Brain microvascular endothelial cell (primary cell): ENCODE measurements at regions not wholly inside any gene's neighbourhood (a gene's known extent, or its start where the extent isn't known, plus 50 kb on each side); places are given as distances from the start of the nearest gene placed in this dataset.

Experiments
- DNase-seq: peaks from one replicate; pipeline ENCODE4 v3.0.0-alpha.2; 2020
- H3K27ac ChIP-seq: fragments of 250-450 bp; sonication (Bioruptor Pico); 2 replicates; pipeline ENCODE4 v1.5.1; 2020; ENCODE audit warnings: mild to moderate bottlenecking, moderate library complexity
- H3K27me3 ChIP-seq: fragments of 250-450 bp; sonication (Bioruptor Pico); replicated peaks from 2 replicates; pipeline ENCODE4 v1.5.1; 2020; ENCODE audit warnings: mild to moderate bottlenecking
- H3K36me3 ChIP-seq: fragments of 250-450 bp; sonication (Bioruptor Pico); replicated peaks from 2 replicates; pipeline ENCODE4 v1.5.1; 2020; ENCODE audit warnings: mild to moderate bottlenecking
- H3K4me3 ChIP-seq: 2 replicates; pipeline ENCODE4 v1.5.1; 2011; ENCODE audit warnings: low read depth, mild to moderate bottlenecking, control low read depth, low read length, moderate library complexity
- in situ Hi-C: cut with HindIII; loops from 2 replicates; pipeline ENCODE4 v1.10.0; 2017; ENCODE audit warnings: low sequenced_read_pairs, low pct_ligation_motif_present
- TF ChIP-seq, protein P1 (sequence below): IDR thresholded peaks from 2 replicates; pipeline ENCODE4 v1.5.1; 2011; ENCODE audit warnings: low read depth, mild to moderate bottlenecking, moderate library complexity, low read length, control low read depth, inconsistent platforms; ENCODE audit errors: missing control alignments

DNA sequence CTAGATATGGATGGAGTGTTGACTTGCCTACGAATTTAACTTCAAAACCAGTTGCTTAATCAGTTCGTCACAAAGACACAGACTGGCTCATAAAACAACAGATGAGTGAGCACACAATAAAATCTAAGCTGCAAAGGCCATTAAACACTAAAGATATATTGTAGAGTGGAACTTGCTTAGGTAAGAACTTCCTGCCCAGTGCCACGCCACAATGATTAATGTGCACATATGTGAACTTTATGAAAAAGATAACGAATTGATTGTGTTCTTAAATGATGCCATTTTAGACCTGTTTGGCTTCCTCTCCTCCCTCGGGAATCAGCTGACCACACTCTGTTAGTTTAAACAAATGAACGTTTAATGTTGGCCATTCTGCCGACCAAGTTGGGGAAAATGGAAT lies 2031.3 kb upstream of the CELF4 start:
- TF ChIP-seq, protein P1, sequence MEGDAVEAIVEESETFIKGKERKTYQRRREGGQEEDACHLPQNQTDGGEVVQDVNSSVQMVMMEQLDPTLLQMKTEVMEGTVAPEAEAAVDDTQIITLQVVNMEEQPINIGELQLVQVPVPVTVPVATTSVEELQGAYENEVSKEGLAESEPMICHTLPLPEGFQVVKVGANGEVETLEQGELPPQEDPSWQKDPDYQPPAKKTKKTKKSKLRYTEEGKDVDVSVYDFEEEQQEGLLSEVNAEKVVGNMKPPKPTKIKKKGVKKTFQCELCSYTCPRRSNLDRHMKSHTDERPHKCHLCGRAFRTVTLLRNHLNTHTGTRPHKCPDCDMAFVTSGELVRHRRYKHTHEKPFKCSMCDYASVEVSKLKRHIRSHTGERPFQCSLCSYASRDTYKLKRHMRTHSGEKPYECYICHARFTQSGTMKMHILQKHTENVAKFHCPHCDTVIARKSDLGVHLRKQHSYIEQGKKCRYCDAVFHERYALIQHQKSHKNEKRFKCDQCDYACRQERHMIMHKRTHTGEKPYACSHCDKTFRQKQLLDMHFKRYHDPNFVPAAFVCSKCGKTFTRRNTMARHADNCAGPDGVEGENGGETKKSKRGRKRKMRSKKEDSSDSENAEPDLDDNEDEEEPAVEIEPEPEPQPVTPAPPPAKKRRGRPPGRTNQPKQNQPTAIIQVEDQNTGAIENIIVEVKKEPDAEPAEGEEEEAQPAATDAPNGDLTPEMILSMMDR: no peak
- in situ Hi-C loops: no loop called here
- Histone ChIP-seq H3K27ac (no peak overlapping the region), H3K4me3 (no peak overlapping the region), H3K36me3 (no peaks in the 10 kb centered on the region), H3K27me3 (no peaks in the 10 kb centered on the region)
- no peak for DNase-seq

- H3K27ac ChIP-seq: no peak overlapping the region
- in situ Hi-C loops: no loop called here
- TF ChIP-seq, protein P1: no peak
- H3K27me3 ChIP-seq: no peaks in the 10 kb centered on the region
- DNase-seq: no peak
- H3K36me3 ChIP-seq: no peaks in the 10 kb centered on the region
- no peak overlapping the region for H3K4me3 ChIP-seq
Measured at GRCh38 chr18:39596221-39596620, 2030.6 kb upstream of the CELF4 start.

DNA sequence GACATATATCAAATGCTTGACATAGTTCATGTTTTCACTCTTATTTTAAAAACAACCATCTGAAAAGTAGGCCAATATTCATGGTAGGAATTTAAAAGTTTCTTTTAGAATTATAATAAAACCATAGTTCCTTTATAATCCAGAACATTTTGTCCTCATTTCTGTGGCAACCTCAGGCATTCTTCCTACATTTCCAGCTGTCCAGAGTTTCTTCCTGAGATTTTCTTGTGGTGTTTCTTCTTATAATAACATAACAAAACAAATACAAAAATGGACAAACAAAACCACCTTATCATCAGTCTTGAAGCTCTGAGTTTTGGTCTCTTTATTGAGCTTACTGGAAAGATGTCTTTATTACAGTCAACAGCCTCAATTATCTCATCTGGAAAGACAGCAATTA lies 2028.6 kb upstream of the CELF4 start:
- Histone ChIP-seq H3K27ac (no peak overlapping the region), H3K27me3 (no peaks in the 10 kb centered on the region)

GRCh38 chr18:39591649-39592048 lies 2026.1 kb upstream of the CELF4 start:
- no peaks in the 10 kb centered on the region for H3K27me3 ChIP-seq
- no peak overlapping the region for H3K27ac ChIP-seq
- no peaks in the 10 kb centered on the region for H3K36me3 ChIP-seq
- no peak for DNase-seq
- in situ Hi-C loops: no loop called here
- TF ChIP-seq, protein P1: no peak
- no peak overlapping the region for H3K4me3 ChIP-seq

More for the DNA sequence above, 2028.6 kb upstream of the CELF4 start:
- Histone ChIP-seq H3K36me3 (no peaks in the 10 kb centered on the region), H3K4me3 (no peak overlapping the region)
- TF ChIP-seq, protein P1: no peak
- in situ Hi-C loops: no loop called here
- DNase-seq: no peak

- no peaks in the 10 kb centered on the region for H3K36me3 ChIP-seq
- in situ Hi-C loops: no loop called here
- TF ChIP-seq, protein P1: no peak
- H3K4me3 ChIP-seq: no peak overlapping the region
- no peak overlapping the region for H3K27ac ChIP-seq
- H3K27me3 ChIP-seq: no peaks in the 10 kb centered on the region
- no peak for DNase-seq
Measured at GRCh38 chr18:39589496-39589895, 2023.9 kb upstream of the CELF4 start.

- no peak for DNase-seq
- Histone ChIP-seq H3K4me3 (no peak overlapping the region), H3K36me3 (no peaks in the 10 kb centered on the region), H3K27ac (no peak overlapping the region), H3K27me3 (no peaks in the 10 kb centered on the region)
- in situ Hi-C loops: no loop called here
- TF ChIP-seq, protein P1: no peak
Measured at GRCh38 chr18:39587586-39587985, 2022.0 kb upstream of the CELF4 start.
